ENCODE measurements at regions not wholly inside any gene's neighbourhood (a gene's known extent, or its start where the extent isn't known, plus 50 kb on each side); places are given as distances from the start of the nearest gene placed in this dataset.

GRCh38 chr3:144499001-144499930 lies 527.6 kb downstream of the DIPK2A start:
- TF ChIP-seq CTCF (optimal IDR thresholded peaks at IDR 0.05 in 1 of 3, IDR thresholded peaks at IDR 0.05 in 1 of 3, conservative IDR thresholded peaks at IDR 0.05 in 1 of 3; ENCODE audit: extremely low read depth in 1 of 3, insufficient read depth in 2 of 3, low read length in 3 of 3) = no peak
- no peak for TF ChIP-seq EZH2 (IDR thresholded peaks at IDR 0.05; ENCODE audit: low read length)
